Stomach (tissue), 8 donors: ENCODE measurements at regions not wholly inside any gene's neighbourhood (a gene's known extent, or its start where the extent isn't known, plus 50 kb on each side); places are given as distances from the start of the nearest gene placed in this dataset.

Experiments used
- DNase-seq, 2 donors: peaks; one replicate each; pipeline versions ENCODE4 v3.0.0 to v3.0.0-alpha.2; 2013 to 2019
- H3K27ac ChIP-seq, 5 donors: fragments of 200-600 bp in 4 of 5; sonication (generic) in 4 of 5; one replicate each; pipeline ENCODE4 v1.5.1; 2013 to 2019; ENCODE audit warnings: mild to moderate bottlenecking in 1 of 5, moderate library complexity in 1 of 5
- H3K27me3 ChIP-seq, 3 donors: fragments of 200-600 bp; sonication (generic); one replicate each; pipeline ENCODE4 v1.5.1; 2017 to 2019; ENCODE audit warnings: mixed run types in 1 of 3
- H3K36me3 ChIP-seq, 4 donors: fragments of 200-600 bp; sonication (generic); 1 replicate in 3 of 4; 2 replicates in 1 of 4; pipeline ENCODE4 v1.5.1; 2016 to 2019
- H3K4me1 ChIP-seq, 4 donors: fragments of 200-600 bp; sonication (generic); one replicate each; pipeline ENCODE4 v1.5.1; 2016 to 2019
- H3K4me3 ChIP-seq, 4 donors: fragments of 200-600 bp; sonication (generic) in 3 of 4; one replicate each; pipeline ENCODE4 v1.5.1; 2016 to 2019; ENCODE audit warnings: mild to moderate bottlenecking in 1 of 4
- H3K9me3 ChIP-seq, 4 donors: fragments of 200-600 bp; sonication (generic); one replicate each; pipeline ENCODE4 v1.5.1; 2016 to 2019
- EP300 ChIP-seq: sonication (generic); formaldehyde crosslinking; IDR thresholded peaks from one replicate; pipeline ENCODE4 v1.6.1; 2017; ENCODE audit warnings: antibody characterized with exemption
- POLR2A ChIP-seq, 4 donors: fragments of 450-650 bp; IDR thresholded peaks; one replicate each; pipeline ENCODE4 v1.6.1; 2016; ENCODE audit warnings: antibody characterized with exemption in 4 of 4, control low read depth in 2 of 4, mild to moderate bottlenecking in 1 of 4, moderate library complexity in 1 of 4
- WGBS, 5 donors: extraction: QIAGEN DNeasy Blood & Tissue Kit in 3 of 5; methylation state at CpG; one replicate each; pipeline versions ENCODE4 v1.1.5 to v1.1.7; 2013 to 2018; 5-methylcytosine and 5-hydroxymethylcytosine counted together
- intact Hi-C: fragments of 100-400 bp; cut with DNase I; formaldehyde crosslinking; loops from one replicate; pipeline ENCODE4 v1.15.1; 2023; ENCODE audit warnings: low total_unique reads
- TF ChIP-seq, protein P1 (sequence below), 7 experiments: fragments of 450-650 bp in 4 of 7; fragments of 200-600 bp in 3 of 7; sonication (generic) in 3 of 7; IDR thresholded peaks; one replicate each; pipeline ENCODE4 v1.5.1; 2016 to 2019; ENCODE audit warnings: antibody characterized with exemption in 7 of 7, control low read depth in 2 of 7, mild to moderate bottlenecking in 1 of 7
- donor health status: healthy with polysubstance abuse.
- donor health status: Bipolar disorder and iron deficiency.
- donor health status: healthy.

DNA sequence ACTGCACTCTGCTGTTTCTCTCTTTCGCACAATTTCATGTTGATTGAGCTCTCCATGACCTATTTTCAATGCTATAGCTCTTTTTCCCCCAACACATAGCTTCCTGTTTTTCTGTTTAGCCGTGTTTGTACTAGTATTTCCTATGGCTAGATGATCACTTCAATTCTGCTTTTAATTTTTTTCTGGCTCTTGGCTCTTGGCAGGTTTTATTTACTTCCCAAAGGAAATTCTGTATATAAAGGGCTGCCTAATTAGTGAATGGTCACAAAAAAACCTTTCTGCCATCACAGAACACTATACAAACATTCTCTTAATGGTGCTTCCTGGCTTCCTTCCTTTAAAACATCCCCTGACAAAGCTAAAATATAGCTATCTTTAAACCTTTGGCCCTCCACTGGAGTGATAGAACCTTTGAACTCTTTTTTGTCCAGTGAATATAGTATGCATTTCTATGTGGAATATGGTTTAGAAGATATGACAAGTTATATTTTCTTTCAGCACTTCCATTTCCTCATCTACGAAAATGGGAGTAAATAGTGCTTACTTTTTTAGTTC lies 88.2 kb downstream of the RASSF9 start:
- DNase-seq = peak in 1 of 2 donors; percentile 9
- Histone ChIP-seq H3K4me1 (no peaks in the 10 kb centered on the region), H3K27me3 (no peaks in the 10 kb centered on the region), H3K36me3 (no peaks in the 10 kb centered on the region), H3K27ac (no peak overlapping the region), H3K9me3 (no peaks in the 10 kb centered on the region), H3K4me3 (no peak overlapping the region)
- TF ChIP-seq EP300 (no peak), POLR2A (IDR thresholded peaks at IDR 0.05) (no peak)
- TF ChIP-seq, protein P1, sequence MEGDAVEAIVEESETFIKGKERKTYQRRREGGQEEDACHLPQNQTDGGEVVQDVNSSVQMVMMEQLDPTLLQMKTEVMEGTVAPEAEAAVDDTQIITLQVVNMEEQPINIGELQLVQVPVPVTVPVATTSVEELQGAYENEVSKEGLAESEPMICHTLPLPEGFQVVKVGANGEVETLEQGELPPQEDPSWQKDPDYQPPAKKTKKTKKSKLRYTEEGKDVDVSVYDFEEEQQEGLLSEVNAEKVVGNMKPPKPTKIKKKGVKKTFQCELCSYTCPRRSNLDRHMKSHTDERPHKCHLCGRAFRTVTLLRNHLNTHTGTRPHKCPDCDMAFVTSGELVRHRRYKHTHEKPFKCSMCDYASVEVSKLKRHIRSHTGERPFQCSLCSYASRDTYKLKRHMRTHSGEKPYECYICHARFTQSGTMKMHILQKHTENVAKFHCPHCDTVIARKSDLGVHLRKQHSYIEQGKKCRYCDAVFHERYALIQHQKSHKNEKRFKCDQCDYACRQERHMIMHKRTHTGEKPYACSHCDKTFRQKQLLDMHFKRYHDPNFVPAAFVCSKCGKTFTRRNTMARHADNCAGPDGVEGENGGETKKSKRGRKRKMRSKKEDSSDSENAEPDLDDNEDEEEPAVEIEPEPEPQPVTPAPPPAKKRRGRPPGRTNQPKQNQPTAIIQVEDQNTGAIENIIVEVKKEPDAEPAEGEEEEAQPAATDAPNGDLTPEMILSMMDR (IDR thresholded peaks at IDR 0.05) = no peak
- intact Hi-C loops = no loop called here
- WGBS, 5 donors = 17 to 32% (median 27%) methylated on average over 3 of the region's 3 CpGs
